Adrenal gland (tissue), 5 donors: ENCODE measurements at regions not wholly inside any gene's neighbourhood (a gene's known extent, or its start where the extent isn't known, plus 50 kb on each side); places are given as distances from the start of the nearest gene placed in this dataset.

Experiments used
- POLR2A ChIP-seq, 2 donors: fragments of 450-650 bp; IDR thresholded peaks; one replicate each; pipeline ENCODE4 v1.6.1; 2017; ENCODE audit warnings: antibody characterized with exemption in 2 of 2, mild to moderate bottlenecking in 2 of 2, moderate library complexity in 1 of 2
- TF ChIP-seq, protein P1 (sequence below), 6 experiments: fragments of 450-650 bp in 4 of 6; fragments of 200-600 bp in 2 of 6; sonication (generic) in 1 of 6; IDR thresholded peaks; 1 replicate in 5 of 6; 2 replicates in 1 of 6; pipeline versions ENCODE4 v1.5.1 to v1.8.0; 2016 to 2021; ENCODE audit warnings: antibody characterized with exemption in 6 of 6, mild to moderate bottlenecking in 2 of 6, moderate library complexity in 1 of 6
- donor health status: DM: no; HTN: no; CAD: no.

GRCh38 chr4:147136751-147137150, 191.1 kb upstream of the TTC29 start:
- TF ChIP-seq, protein P1, sequence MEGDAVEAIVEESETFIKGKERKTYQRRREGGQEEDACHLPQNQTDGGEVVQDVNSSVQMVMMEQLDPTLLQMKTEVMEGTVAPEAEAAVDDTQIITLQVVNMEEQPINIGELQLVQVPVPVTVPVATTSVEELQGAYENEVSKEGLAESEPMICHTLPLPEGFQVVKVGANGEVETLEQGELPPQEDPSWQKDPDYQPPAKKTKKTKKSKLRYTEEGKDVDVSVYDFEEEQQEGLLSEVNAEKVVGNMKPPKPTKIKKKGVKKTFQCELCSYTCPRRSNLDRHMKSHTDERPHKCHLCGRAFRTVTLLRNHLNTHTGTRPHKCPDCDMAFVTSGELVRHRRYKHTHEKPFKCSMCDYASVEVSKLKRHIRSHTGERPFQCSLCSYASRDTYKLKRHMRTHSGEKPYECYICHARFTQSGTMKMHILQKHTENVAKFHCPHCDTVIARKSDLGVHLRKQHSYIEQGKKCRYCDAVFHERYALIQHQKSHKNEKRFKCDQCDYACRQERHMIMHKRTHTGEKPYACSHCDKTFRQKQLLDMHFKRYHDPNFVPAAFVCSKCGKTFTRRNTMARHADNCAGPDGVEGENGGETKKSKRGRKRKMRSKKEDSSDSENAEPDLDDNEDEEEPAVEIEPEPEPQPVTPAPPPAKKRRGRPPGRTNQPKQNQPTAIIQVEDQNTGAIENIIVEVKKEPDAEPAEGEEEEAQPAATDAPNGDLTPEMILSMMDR (IDR thresholded peaks at IDR 0.05), result no peak
- no peak for TF ChIP-seq POLR2A (IDR thresholded peaks at IDR 0.05)
